ENCODE measurements at regions not wholly inside any gene's neighbourhood (a gene's known extent, or its start where the extent isn't known, plus 50 kb on each side); places are given as distances from the start of the nearest gene placed in this dataset.

DNA sequence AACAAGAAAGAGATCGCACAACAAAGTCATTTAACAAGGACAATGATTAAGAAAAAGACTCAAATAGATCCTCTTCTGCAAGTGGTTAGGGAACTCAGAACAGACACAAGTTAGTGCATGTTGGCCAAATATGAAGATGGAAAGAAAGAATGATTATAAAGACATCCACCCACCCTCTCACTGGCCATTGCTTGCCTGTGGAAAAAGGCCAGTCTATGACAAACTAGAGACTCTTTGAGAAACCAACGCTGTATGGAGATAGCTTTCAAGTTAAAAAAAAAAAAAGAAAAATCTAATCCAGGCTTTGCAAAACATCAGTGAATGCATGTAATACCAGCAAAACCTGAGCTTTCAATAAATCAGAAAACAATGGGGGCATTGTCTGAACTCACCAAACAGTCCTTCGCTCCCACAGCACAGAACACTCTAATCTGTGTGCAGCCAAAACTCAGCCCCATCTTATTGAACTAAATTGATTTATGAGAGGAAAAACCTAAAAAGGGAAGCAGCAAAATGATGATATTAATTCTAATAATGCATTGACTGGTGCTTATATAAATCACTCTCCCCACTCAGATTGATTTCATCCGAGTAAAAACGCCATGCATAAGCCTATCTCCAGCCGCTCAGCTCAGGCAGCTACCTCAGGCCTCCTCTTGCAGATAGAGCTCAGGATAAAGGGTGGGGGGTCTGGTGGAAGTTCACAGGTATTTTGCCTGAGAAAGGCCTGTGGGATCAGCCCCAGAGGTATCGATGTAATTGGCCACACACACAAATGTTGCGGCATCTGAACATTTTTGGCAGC, 547.1 kb downstream of the CCDC171 start:
- no peak for DNase-seq (ENCODE audit: low read depth)

DNA sequence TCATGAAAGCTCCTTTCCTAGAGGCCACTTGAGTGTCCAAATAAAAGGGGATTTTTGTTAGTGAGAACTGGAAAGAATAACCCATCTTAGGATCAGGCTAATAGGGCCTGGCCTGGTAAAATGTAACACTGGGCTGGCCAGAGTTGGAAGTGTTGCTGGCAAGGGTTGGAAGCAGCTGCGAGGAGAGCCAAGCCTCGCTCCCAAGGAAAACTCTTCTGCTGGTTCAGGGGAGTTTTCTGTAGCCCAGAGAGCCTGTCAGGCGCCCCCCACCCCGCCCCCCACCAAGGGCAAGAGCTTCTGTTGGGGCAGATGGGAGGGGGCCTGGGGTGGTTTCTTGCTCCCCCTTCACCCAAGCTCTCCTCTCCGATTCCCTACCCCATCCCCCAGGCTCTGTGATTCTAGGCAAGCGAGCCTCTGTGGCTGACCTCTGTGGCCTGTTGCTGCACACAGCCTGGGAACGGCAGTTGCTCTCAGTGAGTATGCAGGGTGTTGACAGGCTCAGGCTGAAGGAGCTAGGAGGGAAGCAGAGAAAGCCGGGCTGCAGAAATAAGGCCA, 547.8 kb downstream of the CCDC171 start:
- peak; percentile 96 for DNase-seq (ENCODE audit: low read depth)

DNA sequence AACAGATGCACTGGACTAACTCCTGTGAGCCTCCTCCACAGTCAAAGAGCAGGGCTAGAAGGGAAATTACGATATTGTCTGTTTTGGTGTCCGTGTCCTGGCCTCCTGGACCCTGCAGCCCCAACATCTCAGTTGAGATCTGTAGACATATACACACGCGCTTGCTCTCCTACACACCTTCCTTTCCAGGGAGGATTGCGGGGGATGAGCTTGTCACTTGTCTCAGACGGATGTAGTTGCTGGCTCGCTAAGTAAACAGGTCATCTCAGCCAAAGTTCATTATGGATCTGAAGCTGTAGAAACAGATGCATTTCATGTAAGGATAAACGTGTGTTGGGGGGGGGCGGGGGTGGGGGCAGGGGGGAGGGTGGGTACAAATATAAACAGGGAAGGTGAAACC, 549.3 kb downstream of the CCDC171 start:
- DNase-seq (ENCODE audit: low read depth) = no peak

GRCh38 chr9:16103620-16104397, 551.0 kb downstream of the CCDC171 start:
- DNase-seq (ENCODE audit: low read depth) = no peak

- DNase-seq (ENCODE audit: low read depth) = no peak
Observed at GRCh38 chr9:16105168-16106020, 552.6 kb downstream of the CCDC171 start.

GRCh38 chr9:16106021-16106571, 553.3 kb downstream of the CCDC171 start:
- no peak for DNase-seq (ENCODE audit: low read depth)

DNA sequence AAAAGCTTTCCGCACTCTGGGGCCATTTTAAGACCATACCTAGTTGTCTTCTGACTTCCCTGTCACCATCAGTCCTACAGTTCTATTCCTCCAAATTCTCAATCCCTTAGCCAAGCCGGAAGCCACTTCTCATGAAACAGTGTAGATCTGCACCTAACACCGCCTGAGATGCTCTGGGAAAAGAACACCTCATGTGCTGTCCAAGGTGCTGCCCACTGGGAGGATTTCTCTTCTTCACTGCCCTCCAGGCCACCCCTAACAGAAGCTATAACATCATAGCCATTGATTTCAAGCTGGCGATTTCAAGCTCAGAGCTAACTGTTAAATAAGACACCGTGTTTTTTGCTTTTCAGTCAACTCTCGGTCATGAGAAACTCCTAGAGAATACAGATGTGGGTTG, 559.3 kb downstream of the CCDC171 start:
- no peak for DNase-seq (ENCODE audit: low read depth)

DNA sequence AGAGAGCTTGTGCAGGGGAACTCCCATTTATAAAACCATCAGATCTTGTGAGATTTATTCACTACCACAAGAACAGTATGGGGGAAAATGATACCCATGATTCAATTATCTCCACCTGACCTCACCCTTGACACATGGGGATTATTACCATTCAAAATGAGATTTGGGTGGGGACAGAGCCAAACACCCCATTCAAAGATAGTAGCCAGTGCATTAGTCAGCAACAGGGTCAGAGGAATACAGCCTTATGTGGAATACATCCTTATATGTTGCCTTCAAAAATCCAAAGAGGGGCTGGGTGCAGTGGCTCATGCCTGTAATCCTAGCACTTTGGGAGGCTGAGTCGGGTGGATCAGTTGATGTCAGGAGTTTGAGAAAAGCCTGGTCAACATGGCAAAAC, 563.2 kb downstream of the CCDC171 start:
- DNase-seq (ENCODE audit: low read depth) = no peak

- no peak for DNase-seq (ENCODE audit: low read depth)
Observed at GRCh38 chr9:16118043-16118442, 565.2 kb downstream of the CCDC171 start.

- peak; percentile 95 for DNase-seq (ENCODE audit: low read depth)
Observed at GRCh38 chr9:16119261-16120230, 566.7 kb downstream of the CCDC171 start.

GRCh38 chr9:16120231-16120641, 567.4 kb downstream of the CCDC171 start:
- DNase-seq (ENCODE audit: low read depth) = no peak

GRCh38 chr9:16120727-16121126, 567.9 kb downstream of the CCDC171 start:
- no peak for DNase-seq (ENCODE audit: low read depth)

- DNase-seq (ENCODE audit: low read depth) = no peak
Observed at GRCh38 chr9:16121168-16121567, 568.3 kb downstream of the CCDC171 start.

GRCh38 chr9:16121601-16122286, 568.9 kb downstream of the CCDC171 start:
- DNase-seq (ENCODE audit: low read depth) = peak; percentile 47

GRCh38 chr9:16125629-16126028, 572.8 kb downstream of the CCDC171 start:
- peak; percentile 91 for DNase-seq (ENCODE audit: low read depth)

DNA sequence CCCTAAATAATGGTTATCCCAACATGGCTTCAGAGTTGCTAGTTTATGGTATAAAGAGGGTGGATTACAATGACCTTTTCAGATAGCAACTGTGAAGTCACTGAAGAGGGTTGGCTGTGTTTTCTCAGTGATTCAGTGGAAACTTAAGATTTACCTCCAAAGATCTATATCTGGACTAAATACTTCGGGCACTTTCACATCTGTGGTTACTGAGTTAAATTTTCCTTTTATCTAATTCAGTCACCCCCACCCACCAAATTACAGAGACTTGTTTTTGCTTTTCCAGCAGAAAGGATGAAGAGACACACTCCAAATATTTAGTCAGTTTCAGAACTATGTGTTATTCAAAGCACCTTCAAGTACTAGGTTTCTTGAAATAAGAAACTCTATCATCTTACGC, 573.2 kb downstream of the CCDC171 start:
- DNase-seq (ENCODE audit: low read depth) = peak; percentile 81

DNA sequence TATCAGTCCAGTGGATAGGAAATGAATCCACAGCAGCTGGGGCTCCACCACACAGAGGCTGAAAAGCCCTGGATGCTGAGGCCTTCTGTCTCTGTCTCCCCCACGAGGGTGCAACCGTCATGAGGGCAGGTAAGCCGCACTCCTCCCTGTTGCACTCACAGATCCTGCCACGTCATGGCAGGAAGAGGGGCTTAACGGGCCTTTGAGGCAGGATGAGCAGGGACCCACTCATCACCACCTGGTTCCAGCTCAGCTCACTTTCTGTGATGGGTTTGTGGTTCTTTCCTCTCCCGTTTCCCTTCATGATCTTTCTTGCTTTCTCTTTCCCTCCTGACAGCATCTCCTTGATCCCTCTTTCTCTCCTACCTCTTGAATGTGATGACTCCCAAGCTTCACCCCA, 575.2 kb downstream of the CCDC171 start:
- no peak for DNase-seq (ENCODE audit: low read depth)

- peak; percentile 86 for DNase-seq (ENCODE audit: low read depth)
Observed at GRCh38 chr9:16131264-16131663, 578.4 kb downstream of the CCDC171 start.

DNA sequence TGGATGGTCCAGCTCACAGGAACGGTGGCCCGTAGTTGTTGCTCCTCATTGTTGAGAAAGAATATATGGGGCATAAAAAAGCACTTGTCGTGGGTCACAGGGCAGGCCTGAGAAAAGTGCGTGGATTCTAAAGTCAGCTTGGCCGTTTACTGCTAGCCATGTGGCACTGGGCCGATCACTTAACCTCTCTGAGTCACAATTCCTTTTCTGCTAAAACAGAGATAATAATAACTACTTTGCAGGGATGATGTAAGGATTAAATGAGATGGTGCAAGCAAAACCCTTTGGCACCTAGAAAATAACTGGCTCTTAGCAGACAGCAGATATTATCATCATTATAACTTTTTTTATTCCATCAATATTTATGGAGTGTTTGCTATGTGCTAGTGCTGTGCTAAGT, 579.7 kb downstream of the CCDC171 start:
- peak; percentile 69 for DNase-seq (ENCODE audit: low read depth)

GRCh38 chr9:16133032-16133431, 580.2 kb downstream of the CCDC171 start:
- DNase-seq (ENCODE audit: low read depth) = no peak
